ENCODE measurements at regions not wholly inside any gene's neighbourhood (a gene's known extent, or its start where the extent isn't known, plus 50 kb on each side); places are given as distances from the start of the nearest gene placed in this dataset.

- TF ChIP-seq CTCF (conservative IDR thresholded peaks at IDR 0.05; ENCODE audit: low read depth, low read length) (no peak), EZH2 (IDR thresholded peaks at IDR 0.05; ENCODE audit: borderline replicate concordance, low read depth, low read length, poor library complexity, severe bottlenecking) (no peak)
These were observed 181.7 kb downstream of the PTEN start for GRCh38 chr10:88045096-88045495.

Data from A673 (cell line).